Kidney (tissue), 13 donors: ENCODE measurements at regions not wholly inside any gene's neighbourhood (a gene's known extent, or its start where the extent isn't known, plus 50 kb on each side); places are given as distances from the start of the nearest gene placed in this dataset.

Source experiments
- DNase-seq, 5 donors: peaks; one replicate each; pipeline ENCODE4 v3.0.0-alpha.2; 2013 to 2020
- FAIRE-seq: peaks from 2 replicates; lab custom pipeline; 2012; peaks lifted over from hg19 to GRCh38; lab: Jason Lieb, UNC
- H3K27ac ChIP-seq, 2 donors: one replicate each; pipeline ENCODE4 v1.7.0; 2013; ENCODE audit warnings: low read depth in 2 of 2, low read length in 2 of 2, inconsistent platforms in 1 of 2
- H3K27me3 ChIP-seq: one replicate; pipeline ENCODE4 v1.7.1; 2013; ENCODE audit warnings: low read length, inconsistent platforms; ENCODE audit not compliant: control insufficient read depth, insufficient read depth
- H3K36me3 ChIP-seq, 3 donors: one replicate each; pipeline versions ENCODE4 v1.7.0 to v1.7.1; 2013; ENCODE audit warnings: low read length in 3 of 3, control low read depth in 1 of 3, inconsistent platforms in 1 of 3; ENCODE audit not compliant: insufficient read depth in 3 of 3, control insufficient read depth in 2 of 3
- H3K4me1 ChIP-seq, 3 donors: one replicate each; pipeline versions ENCODE4 v1.7.0 to v1.7.1; 2013; ENCODE audit warnings: low read length in 3 of 3, inconsistent platforms in 1 of 3, low read depth in 1 of 3; ENCODE audit not compliant: control insufficient read depth in 2 of 3, insufficient read depth in 2 of 3
- H3K4me3 ChIP-seq, 3 donors: one replicate each; pipeline versions ENCODE4 v1.7.0 to v1.8.1; 2013; ENCODE audit warnings: low read length in 3 of 3, control low read depth in 1 of 3, inconsistent platforms in 1 of 3
- H3K9ac ChIP-seq, 3 donors: one replicate each; pipeline versions ENCODE4 v1.7.0 to v1.7.1; 2013; ENCODE audit warnings: low read length in 3 of 3, control low read depth in 1 of 3, inconsistent platforms in 1 of 3
- H3K9me3 ChIP-seq, 3 donors: one replicate each; pipeline versions ENCODE4 v1.7.0 to v1.7.1; 2013; ENCODE audit warnings: low read length in 3 of 3, control low read depth in 1 of 3, inconsistent platforms in 1 of 3; ENCODE audit not compliant: control insufficient read depth in 2 of 3, insufficient read depth in 1 of 3
- CTCF ChIP-seq: IDR thresholded peaks from 3 replicates; pipeline ENCODE4 v1.5.1; 2012; ENCODE audit warnings: mild to moderate bottlenecking, moderate library complexity, borderline replicate concordance; ENCODE audit not compliant: insufficient read depth; ENCODE audit errors: extremely low read depth
- intact Hi-C: fragments of 100-400 bp; cut with DNase I; formaldehyde crosslinking; loops from one replicate; pipeline ENCODE4 v1.11.1; 2022
- donor health status: control.
- donor health status: control.
- donor health status: control.
- donor health status: control.
- donor health status: control.
- donor health status: DM: yes; HTN: yes; CAD: no.
- donor health status: Normal renal cell carcinoma (clear cell type).

GRCh38 chr2:12652723-12653122, 64.0 kb upstream of the TRIB2 start:
- H3K27ac ChIP-seq, result no peak overlapping the region
- H3K4me1 ChIP-seq, result no peaks in the 10 kb centered on the region
- no peak for DNase-seq
- no peaks in the 10 kb centered on the region for H3K27me3 ChIP-seq
- no peaks in the 10 kb centered on the region for H3K36me3 ChIP-seq
- intact Hi-C loops, result no loop called here
- H3K9ac ChIP-seq, result no peak overlapping the region
- no peak for TF ChIP-seq CTCF
- no peaks in the 10 kb centered on the region for H3K9me3 ChIP-seq
- FAIRE-seq, result no peak
- H3K4me3 ChIP-seq, result no peak overlapping the region

- Histone ChIP-seq H3K27me3 (no peaks in the 10 kb centered on the region), H3K4me3 (no peak overlapping the region), H3K27ac (no peak overlapping the region), H3K9me3 (no peaks in the 10 kb centered on the region), H3K4me1 (peaks cover 0 to under 1% (median 0%) of the 10 kb centered on the region in 3 donors), H3K9ac (no peak overlapping the region), H3K36me3 (no peaks in the 10 kb centered on the region)
- intact Hi-C loops, result no loop called here
- no peak for DNase-seq
- no peak for FAIRE-seq
- TF ChIP-seq CTCF, result no peak
Observed at GRCh38 chr2:12657560-12657959, 59.2 kb upstream of the TRIB2 start.

GRCh38 chr2:12658310-12658945, 58.3 kb upstream of the TRIB2 start:
- H3K9me3 ChIP-seq, result no peaks in the 10 kb centered on the region

More at GRCh38 chr2:12658310-12658945, 58.3 kb upstream of the TRIB2 start:
- DNase-seq (no peak), FAIRE-seq (no peak)
- TF ChIP-seq CTCF, result no peak
- Histone ChIP-seq H3K9ac (no peak overlapping the region), H3K36me3 (no peaks in the 10 kb centered on the region), H3K27me3 (no peaks in the 10 kb centered on the region), H3K4me1 (peaks cover 0 to 4% (median 0%) of the 10 kb centered on the region in 3 donors), H3K27ac (no peak overlapping the region), H3K4me3 (no peak overlapping the region)
- intact Hi-C loops, result no loop called here
